CD4-positive, alpha-beta T cell treated with Interleukin-6 at 100 ng/mL for 8 hours (primary cell): ENCODE measurements at regions not wholly inside any gene's neighbourhood (a gene's known extent, or its start where the extent isn't known, plus 50 kb on each side); places are given as distances from the start of the nearest gene placed in this dataset.

Experiments used
- DNase-seq: peaks from one replicate; pipeline ENCODE4 v3.0.0-alpha.2; 2020; ENCODE audit warnings: mixed read lengths, low spot score

DNA sequence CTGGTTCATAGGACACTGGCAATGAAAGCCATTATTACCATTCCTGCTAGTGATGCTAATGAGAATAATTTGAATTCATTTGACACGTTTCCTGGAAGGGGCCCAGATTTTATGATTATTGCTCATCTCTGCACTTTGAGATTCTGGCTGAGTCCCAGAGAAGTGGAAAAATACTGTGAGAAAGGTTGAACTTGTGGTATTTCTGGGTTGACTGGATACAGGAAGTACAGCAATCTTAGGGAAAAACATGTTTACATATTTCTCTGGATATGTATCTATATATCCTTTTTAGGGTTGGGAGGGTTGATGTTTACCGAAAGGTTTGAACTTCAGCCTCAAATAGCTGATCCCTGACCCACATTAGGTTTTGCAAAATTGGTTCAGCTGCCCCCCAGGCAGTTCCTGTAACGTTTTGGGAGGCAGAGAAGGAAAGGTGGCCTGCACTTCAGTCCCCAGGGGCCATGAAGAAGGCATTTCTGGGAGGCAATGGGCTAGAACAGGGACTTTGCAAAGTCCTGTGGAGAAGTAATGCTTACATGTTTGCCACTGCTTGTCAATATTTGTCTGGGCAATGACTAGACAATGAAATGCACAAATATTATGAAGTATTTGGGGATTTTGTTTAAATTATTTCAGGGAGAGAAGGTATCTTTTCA is 253.7 kb upstream of the PITRM1 start:
- no peak for DNase-seq

GRCh38 chr10:3425716-3426115 is 253.1 kb upstream of the PITRM1 start:
- no peak for DNase-seq

DNA sequence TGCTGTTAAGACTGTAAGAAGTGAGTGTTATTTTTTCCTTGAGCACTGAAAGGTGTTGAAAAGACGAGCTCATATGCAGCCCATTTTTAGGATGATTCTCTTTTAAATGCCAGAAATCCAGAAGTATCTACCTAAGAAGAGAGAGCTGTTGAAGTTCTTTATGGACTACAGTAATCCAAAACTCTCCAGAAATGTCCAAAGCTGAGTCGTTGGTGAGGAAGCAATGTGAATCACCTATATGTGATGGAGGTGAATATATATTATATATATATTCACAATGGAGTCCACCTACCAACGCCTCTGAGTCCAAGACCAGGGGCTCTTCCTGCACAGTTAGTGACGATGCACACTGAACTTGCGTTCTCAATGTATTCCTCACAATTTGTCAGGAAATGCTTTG is 252.7 kb upstream of the PITRM1 start:
- DNase-seq: no peak

GRCh38 chr10:3424111-3424851 is 251.7 kb upstream of the PITRM1 start:
- no peak for DNase-seq

GRCh38 chr10:3423384-3423783 is 250.8 kb upstream of the PITRM1 start:
- no peak for DNase-seq

GRCh38 chr10:3422282-3422681 is 249.7 kb upstream of the PITRM1 start:
- no peak for DNase-seq

- DNase-seq: no peak
Observed at GRCh38 chr10:3421537-3422257, 249.1 kb upstream of the PITRM1 start.

GRCh38 chr10:3420527-3421469 is 248.2 kb upstream of the PITRM1 start:
- no peak for DNase-seq

DNA sequence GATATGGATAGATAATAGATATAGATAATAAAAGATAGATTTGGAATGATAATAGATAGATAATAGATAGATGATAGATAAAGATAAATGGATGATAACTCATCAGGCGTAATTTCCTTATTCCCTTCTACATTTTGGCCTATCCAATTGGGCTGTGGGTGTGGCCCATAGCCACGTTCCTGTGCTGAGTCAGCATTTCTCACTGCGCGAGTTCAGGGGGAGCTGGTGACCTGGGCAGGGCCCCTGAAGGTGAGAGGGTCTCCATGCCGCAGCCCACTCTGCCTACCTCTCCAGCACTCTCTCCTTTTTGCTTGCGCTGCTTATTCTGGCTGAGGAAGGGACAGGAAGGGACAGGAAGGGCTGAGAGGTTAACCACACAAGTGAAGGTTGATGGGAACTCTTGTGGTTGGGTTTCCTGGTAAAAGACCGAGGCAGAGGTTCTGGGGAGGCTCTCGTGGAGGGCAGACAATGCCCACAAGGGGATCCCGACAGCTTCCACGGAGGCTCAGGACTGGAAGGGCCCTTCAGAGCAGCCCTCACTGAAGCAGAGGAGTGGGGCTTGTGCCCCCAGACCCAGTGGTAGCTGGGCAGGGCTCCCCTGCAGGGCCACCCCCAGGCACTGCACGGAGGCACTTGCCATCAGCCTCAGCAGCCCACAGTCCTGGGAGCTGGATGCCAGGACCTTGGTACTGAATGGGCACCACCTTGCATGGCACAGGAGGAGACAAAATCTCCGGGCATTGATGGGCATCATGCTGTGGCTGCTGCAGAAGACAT is 247.3 kb upstream of the PITRM1 start:
- DNase-seq: no peak

GRCh38 chr10:3418926-3419325 is 246.3 kb upstream of the PITRM1 start:
- no peak for DNase-seq

DNA sequence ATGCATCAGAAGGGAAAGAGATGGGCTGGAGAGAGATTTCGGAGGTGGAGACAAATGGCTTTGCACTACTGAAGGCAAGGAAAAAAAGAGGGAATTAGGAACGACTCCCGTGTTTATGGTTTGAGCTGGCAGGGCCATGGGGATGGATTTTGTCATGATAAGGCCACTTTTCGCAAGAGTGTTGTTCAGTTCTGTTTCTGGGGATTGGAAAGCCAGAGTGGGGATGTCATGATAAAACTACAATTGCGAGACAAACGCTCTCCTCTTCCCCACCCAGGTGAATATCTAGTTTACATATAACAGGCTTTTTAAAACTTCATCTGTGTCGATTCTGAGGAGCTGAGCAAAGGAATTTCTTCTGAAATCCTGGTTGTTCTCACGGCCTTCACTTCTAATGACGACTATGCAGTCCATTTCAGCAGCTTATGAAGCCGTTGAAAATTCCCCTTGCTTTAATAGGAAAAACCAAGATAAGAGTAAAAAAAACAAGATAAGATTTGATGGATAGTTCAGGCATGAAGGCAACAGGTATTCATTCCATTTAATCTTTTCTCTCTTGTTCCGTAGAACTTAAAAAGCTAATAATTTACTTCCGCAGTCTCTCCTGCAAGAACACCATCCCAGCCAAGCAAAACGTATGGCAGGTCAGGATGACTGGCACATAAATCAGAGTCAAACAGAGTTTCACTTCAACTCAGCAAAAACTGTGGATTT is 245.6 kb upstream of the PITRM1 start:
- no peak for DNase-seq

- no peak for DNase-seq
Observed at GRCh38 chr10:3417096-3417495, 244.5 kb upstream of the PITRM1 start.

DNA sequence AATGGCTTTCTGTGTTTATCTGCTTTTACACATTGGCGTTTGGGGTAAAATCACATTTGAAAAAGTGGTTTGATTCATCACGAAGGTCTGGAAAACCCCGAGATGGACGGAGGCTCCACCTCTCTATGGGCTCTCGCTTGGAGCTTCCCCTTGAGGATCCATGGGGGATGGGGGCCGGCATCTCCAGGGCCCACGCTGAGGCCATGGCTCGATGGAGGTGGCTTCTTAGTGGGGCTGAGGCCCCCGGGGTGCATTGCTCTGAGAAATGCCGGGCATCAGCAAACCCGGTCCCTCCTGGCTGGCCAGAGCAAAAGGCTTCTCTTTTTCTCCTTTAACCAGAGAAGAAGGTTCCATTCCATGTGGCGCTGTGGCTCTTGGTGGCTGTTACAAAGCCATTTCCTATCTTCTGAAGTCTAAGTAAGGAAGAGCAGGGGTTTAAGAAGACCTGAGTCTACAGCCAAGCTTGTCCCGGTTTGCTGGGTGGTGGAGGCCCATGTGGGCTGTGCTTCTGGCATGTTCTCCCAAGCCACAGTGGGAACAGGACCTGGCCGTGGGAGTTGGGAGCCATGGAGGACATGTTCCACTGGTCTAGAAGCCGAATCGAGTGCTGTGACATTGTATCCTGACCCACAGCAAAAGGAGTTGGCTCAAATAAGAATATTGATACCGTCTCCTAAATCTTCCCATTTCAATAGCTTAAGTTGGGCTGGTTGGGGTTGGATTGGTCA is 243.5 kb upstream of the PITRM1 start:
- no peak for DNase-seq

GRCh38 chr10:3415038-3415736 is 242.6 kb upstream of the PITRM1 start:
- no peak for DNase-seq

DNA sequence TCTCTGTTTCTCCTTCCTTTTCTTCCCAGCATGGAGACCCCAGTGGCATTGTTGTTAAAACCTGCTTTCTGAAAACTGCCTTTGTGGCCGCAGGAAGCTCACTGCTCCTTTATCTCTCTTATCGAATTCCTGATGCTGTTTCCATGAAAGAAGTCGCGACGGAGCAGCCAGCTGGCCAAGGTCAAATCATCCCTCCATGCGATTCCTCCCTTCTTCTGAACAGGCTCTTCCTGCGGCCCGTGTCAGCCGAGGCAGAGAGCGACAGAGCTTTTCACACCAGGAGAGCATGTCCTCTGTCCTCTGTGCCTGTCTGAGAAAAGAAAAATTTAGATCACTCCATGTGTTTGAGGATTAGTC is 242.1 kb upstream of the PITRM1 start:
- DNase-seq: no peak

DNA sequence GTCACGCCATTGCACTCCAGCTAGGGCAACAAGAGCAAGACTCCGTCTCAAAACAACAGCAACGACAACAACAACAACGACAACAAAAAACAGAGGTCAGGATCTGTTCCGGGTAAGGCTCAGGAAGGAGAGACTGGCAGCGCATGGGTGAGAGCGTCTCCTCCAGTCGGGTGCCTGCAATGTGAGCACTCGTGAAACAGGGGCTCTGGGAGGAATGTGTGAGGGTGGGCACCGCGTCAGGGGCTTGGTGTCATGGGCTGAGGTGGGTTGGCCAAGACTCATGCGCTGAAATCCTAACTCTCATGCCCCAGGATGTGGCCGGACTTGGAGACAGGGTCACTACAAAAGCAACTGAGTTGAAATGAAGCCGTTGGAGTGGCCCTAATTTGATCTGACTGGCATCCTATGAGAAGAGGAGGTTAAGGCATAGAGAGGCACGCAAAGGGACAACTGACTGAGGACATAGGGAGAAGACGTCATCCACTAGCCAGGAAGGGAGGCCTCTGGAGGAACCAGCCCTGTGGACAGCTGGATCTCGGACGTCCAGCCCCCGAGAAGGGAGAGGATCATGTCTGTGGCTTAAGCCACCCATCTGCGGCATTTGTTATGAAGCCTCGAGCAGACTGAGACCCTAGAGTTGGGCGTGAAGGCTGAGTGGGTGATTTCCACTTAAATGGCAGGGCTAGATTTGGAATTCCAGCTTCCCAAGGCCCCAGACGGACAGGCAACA is 241.5 kb upstream of the PITRM1 start:
- DNase-seq: no peak

DNA sequence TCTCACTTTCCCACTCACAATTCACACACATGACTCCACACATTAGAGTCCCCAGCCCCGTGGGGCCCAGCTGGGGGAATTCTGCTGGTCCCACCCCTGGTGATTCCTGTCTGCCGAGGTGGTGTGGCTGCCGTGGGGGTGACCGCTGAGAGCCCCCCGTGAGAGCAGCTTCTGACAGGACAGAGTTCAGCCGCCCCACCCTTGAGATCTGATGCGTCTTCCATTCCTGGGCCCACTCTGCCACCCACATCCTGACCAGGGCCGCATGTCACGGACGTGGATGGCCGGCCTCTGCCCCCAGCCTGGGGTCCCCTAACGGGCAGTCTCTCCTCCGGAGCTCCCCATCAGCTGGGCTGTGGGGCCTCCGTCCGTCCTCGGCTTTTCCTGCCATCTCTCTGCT is 240.1 kb upstream of the PITRM1 start:
- no peak for DNase-seq

DNA sequence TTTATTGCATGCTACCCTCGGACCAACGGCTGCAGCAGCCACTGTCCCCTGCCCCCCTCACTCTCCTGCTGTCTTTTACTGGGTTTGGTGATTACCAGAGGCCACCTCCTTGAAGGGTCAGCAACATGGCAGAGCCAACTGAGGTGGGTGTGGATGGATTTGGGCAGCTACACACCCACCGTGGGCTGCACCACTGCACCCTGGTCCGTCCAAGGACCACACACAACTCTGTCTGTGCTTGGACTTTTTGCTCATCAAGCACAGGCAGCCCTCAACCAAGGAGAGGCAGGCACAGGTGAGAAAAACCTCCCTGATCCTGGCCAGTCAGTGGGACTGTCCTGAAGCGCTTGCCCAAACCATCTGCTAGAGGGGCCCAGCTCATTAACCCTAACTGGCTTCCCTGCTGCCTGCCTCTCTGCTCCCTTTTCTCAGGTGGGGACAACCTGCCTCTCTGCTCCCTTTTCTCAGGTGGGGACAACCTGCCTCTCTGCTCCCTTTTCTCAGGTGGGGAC is 239.5 kb upstream of the PITRM1 start:
- no peak for DNase-seq
